ENCODE measurements at regions not wholly inside any gene's neighbourhood (a gene's known extent, or its start where the extent isn't known, plus 50 kb on each side); places are given as distances from the start of the nearest gene placed in this dataset.
A peak's percentile ranks its signal among the peaks of the same experiment; 100 is the strongest.

DNA sequence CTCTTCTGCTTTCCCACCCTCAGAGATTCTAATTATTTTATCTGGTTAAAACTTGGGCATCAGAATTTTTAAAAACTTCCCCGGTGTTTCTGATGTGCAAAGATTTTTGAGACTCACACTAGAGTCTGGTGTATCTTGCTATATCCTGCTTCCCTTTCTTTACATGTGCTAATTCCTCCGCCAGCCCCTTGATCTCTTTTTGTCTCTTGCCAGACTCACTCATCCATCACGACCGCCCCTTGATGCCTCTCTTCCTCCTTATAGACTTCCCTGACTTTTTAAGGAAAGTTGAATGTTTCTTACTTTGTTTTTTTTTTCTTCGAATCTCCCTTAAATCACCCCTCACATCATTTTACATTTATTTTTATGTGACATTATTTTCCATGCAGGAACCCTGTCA, 274.9 kb upstream of the PITX2 start:
- 8% methylated on average over 2 of the region's 5 CpGs for WGBS (ENCODE audit: insufficient coverage)
- DNase-seq (ENCODE audit: low read depth in 4 of 6, low spot score in 6 of 6) = peak in 1 of 6 donors; percentile 27

DNA sequence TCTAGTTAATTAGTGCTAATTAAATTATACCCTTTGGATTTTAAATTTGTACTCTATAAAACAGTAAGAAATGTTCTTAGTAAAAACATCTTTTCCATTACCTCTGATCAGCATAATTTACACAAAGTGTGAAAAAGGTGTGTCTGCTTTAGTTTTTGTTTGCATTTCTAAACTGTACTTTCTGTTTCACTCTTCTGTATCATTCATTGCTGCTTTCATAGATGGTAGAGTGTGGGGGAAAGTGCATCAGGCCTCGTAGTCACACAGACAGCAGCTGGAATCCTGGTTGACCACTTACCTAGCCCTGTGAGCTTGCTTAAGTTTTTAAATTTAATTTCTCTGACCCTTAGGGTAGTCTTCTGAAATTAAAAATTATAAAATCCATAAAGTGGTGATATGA, 275.4 kb upstream of the PITX2 start:
- Histone ChIP-seq H3K9me3 (ENCODE audit: control insufficient read depth, insufficient read depth, low read length) (no peaks in the 10 kb centered on the region), H3K36me3 (ENCODE audit: control insufficient read depth, insufficient read depth, low read length) (no peaks in the 10 kb centered on the region), H3K4me1 (ENCODE audit: control insufficient read depth, insufficient read depth, low read length) (no peaks in the 10 kb centered on the region), H3K27ac (ENCODE audit: low read depth, low read length) (no peak overlapping the region), H3K27me3 (ENCODE audit: control insufficient read depth, insufficient read depth, low read length) (no peaks in the 10 kb centered on the region), H3K4me3 (ENCODE audit: low read depth, low read length) (no peak overlapping the region)
- DNase-seq (ENCODE audit: low read depth in 4 of 6, low spot score in 6 of 6) = no peak
- no CpG with 5 or more reads among the region's 1 CpG for WGBS (ENCODE audit: insufficient coverage)

More for the DNA sequence above, 274.9 kb upstream of the PITX2 start:
- H3K36me3 ChIP-seq (ENCODE audit: control insufficient read depth, insufficient read depth, low read length) = no peaks in the 10 kb centered on the region
- H3K27me3 ChIP-seq (ENCODE audit: control insufficient read depth, insufficient read depth, low read length) = no peaks in the 10 kb centered on the region
- H3K9me3 ChIP-seq (ENCODE audit: control insufficient read depth, insufficient read depth, low read length) = no peaks in the 10 kb centered on the region
- no peak overlapping the region for H3K4me3 ChIP-seq (ENCODE audit: low read depth, low read length)
- no peak overlapping the region for H3K27ac ChIP-seq (ENCODE audit: low read depth, low read length)
- no peaks in the 10 kb centered on the region for H3K4me1 ChIP-seq (ENCODE audit: control insufficient read depth, insufficient read depth, low read length)

DNA sequence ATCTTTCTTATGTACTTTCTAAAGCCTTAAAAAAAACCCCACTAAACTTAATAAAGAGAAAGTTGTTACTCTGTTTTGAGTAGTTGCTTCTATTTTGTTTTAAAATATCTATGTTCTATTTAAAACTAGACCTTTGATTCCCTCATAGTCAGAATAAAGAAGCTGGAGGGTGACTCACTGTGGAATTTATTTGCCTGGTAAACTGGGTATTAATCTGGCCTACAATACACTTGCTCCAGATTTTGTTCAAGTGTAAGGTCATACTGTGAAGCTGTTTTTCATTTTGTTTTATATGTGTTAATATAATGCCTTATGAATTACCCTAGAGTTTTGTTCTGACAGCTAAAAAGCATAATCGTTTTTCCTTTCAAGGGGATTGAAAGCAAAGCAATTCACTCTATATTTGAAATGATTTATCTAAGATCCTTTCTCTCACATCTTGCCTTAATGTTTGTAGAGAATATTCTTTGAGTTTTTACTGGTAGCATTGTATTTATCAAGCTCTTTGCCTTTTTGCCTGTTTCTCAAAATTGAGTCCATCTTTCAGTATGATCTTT, 277.4 kb upstream of the PITX2 start:
- no CpG with 5 or more reads among the region's 1 CpG for WGBS (ENCODE audit: insufficient coverage)
- Histone ChIP-seq H3K27ac (ENCODE audit: low read depth, low read length) (no peak overlapping the region), H3K36me3 (ENCODE audit: control insufficient read depth, insufficient read depth, low read length) (no peaks in the 10 kb centered on the region), H3K4me1 (ENCODE audit: control insufficient read depth, insufficient read depth, low read length) (no peaks in the 10 kb centered on the region), H3K4me3 (ENCODE audit: low read depth, low read length) (no peak overlapping the region), H3K9me3 (ENCODE audit: control insufficient read depth, insufficient read depth, low read length) (no peaks in the 10 kb centered on the region), H3K27me3 (ENCODE audit: control insufficient read depth, insufficient read depth, low read length) (no peaks in the 10 kb centered on the region)
- peak in 1 of 6 donors; percentile 43 for DNase-seq (ENCODE audit: low read depth in 4 of 6, low spot score in 6 of 6)

DNA sequence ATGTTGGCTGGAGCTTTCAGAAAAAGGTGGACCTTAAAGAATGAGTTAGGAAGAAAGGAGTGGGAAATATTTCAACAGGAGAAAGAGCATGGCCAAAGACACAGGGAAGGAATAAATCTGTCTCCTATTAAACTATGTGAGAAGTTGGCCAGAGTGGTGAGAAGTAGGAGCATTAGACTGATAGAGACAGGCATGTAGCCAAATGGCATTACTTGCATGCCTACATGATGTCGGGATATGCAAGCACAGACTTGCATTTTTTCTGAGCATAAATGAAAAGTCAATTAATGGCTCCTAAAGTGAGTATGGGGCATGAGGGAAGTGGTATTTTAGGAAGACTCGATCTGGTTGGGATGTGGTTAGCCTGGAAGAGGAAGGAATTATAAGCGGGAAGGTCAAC, 279.6 kb upstream of the PITX2 start:
- WGBS (ENCODE audit: insufficient coverage) = 79% methylated on average over 3 of the region's 3 CpGs
- Histone ChIP-seq H3K27me3 (ENCODE audit: control insufficient read depth, insufficient read depth, low read length) (no peaks in the 10 kb centered on the region), H3K4me1 (ENCODE audit: control insufficient read depth, insufficient read depth, low read length) (no peaks in the 10 kb centered on the region), H3K27ac (ENCODE audit: low read depth, low read length) (no peak overlapping the region), H3K4me3 (ENCODE audit: low read depth, low read length) (no peak overlapping the region), H3K36me3 (ENCODE audit: control insufficient read depth, insufficient read depth, low read length) (no peaks in the 10 kb centered on the region), H3K9me3 (ENCODE audit: control insufficient read depth, insufficient read depth, low read length) (no peaks in the 10 kb centered on the region)
- DNase-seq (ENCODE audit: low read depth in 4 of 6, low spot score in 6 of 6) = no peak

DNA sequence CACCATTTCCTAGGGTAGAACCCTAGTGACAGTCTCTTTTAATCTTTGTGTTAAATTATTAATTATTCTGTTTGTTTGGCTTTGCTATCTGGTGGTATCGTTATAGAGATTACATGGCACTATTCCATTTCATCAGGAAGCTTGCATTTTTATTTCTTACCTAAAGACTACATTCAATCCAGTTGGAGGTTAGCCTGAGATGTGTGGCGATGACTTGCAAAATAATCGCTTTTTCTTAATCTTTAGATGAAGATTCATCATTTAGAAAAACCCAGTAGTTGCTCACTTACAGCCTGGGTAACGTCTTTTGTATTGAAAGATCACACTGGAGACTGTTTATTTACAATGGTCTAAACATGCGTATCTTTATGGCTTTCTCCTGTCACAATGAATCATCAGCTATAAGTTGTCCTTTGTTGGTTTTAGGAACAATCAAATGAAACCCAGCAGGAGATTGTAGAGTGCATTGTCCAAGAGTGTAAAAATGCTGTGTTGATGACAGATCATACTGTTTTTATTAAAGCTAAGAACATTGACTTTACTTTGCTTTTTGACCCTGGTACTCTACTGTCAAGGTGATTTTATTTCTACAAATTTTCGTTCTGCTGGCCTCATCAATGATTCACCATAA, 281.7 kb upstream of the PITX2 start:
- DNase-seq (ENCODE audit: low read depth in 4 of 6, low spot score in 6 of 6) = peak in 1 of 6 donors; percentile 14
- Histone ChIP-seq H3K27me3 (ENCODE audit: control insufficient read depth, insufficient read depth, low read length) (no peaks in the 10 kb centered on the region), H3K4me1 (ENCODE audit: control insufficient read depth, insufficient read depth, low read length) (no peaks in the 10 kb centered on the region), H3K36me3 (ENCODE audit: control insufficient read depth, insufficient read depth, low read length) (no peaks in the 10 kb centered on the region), H3K27ac (ENCODE audit: low read depth, low read length) (no peak overlapping the region), H3K4me3 (ENCODE audit: low read depth, low read length) (no peak overlapping the region), H3K9me3 (ENCODE audit: control insufficient read depth, insufficient read depth, low read length) (no peaks in the 10 kb centered on the region)
- WGBS (ENCODE audit: insufficient coverage) = 90% methylated on average over 2 of the region's 6 CpGs

DNA sequence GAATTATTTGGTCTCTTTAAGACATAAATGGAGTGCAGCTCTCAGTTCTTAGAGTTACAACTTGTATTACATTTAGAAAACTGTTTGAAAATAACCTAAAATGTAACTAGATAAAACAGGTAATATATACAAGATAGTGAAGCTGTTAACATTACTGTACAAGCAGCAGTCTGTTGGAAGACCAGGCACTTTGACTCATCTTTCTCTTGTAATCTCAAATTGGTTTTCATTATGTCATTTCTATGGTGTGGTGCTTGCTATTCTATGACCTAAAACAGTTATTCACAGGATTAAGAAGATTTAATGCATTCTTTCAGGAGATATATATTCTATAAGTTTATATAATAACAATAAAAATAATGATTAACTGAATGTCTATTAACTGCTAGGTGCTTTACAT, 282.5 kb upstream of the PITX2 start:
- Histone ChIP-seq H3K27ac (ENCODE audit: low read depth, low read length) (no peak overlapping the region), H3K27me3 (ENCODE audit: control insufficient read depth, insufficient read depth, low read length) (no peaks in the 10 kb centered on the region), H3K4me1 (ENCODE audit: control insufficient read depth, insufficient read depth, low read length) (no peaks in the 10 kb centered on the region), H3K9me3 (ENCODE audit: control insufficient read depth, insufficient read depth, low read length) (no peaks in the 10 kb centered on the region), H3K4me3 (ENCODE audit: low read depth, low read length) (no peak overlapping the region), H3K36me3 (ENCODE audit: control insufficient read depth, insufficient read depth, low read length) (no peaks in the 10 kb centered on the region)
- DNase-seq (ENCODE audit: low read depth in 4 of 6, low spot score in 6 of 6) = no peak

DNA sequence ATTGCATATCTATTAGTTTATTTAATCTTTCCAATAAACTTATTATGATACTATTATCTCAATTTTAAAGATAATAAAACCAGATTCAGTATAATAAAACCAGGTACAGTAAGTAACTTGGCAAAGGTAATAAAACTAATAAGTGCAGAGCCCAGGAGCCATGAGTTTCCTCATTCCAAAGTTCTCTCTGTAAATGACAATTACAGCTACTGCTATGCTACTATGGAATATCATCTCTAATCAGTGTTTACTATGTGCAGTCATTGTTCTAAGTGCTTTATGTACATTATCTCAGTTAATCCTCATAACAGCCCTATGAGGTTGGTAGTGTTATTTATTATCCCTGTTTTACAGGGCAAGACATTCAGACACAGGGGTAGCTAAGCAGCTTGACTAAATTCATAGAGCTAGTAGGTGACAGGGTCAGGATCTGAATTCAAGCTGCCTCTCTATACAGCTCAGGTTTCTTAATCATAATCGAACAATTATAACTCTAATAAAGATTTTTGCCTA, 285.0 kb upstream of the PITX2 start:
- Histone ChIP-seq H3K27me3 (ENCODE audit: control insufficient read depth, insufficient read depth, low read length) (no peaks in the 10 kb centered on the region), H3K4me3 (ENCODE audit: low read depth, low read length) (no peak overlapping the region), H3K4me1 (ENCODE audit: control insufficient read depth, insufficient read depth, low read length) (no peaks in the 10 kb centered on the region), H3K36me3 (ENCODE audit: control insufficient read depth, insufficient read depth, low read length) (no peaks in the 10 kb centered on the region), H3K27ac (ENCODE audit: low read depth, low read length) (no peak overlapping the region), H3K9me3 (ENCODE audit: control insufficient read depth, insufficient read depth, low read length) (no peaks in the 10 kb centered on the region)
- no CpG with 5 or more reads among the region's 1 CpG for WGBS (ENCODE audit: insufficient coverage)
- DNase-seq (ENCODE audit: low read depth in 4 of 6, low spot score in 6 of 6) = no peak

DNA sequence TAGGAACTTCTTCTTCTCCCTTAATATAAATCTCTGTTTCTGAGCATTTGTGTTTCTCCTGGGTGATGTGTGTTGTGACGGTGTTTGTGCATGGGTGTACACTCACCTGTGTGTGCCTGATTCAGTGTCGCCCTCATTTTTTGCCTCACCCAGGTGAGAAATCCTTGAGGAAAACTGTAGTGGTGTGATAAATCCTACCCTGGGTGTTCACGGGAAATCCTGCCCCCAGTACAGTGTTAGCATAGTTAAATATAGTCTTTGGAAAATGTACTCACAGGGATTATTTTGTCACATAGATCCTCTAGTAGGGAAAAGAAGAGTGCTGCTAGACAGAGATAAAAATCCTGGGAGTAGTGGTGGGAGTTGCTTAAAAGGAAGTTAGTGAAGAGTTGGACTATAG, 291.9 kb upstream of the PITX2 start:
- Histone ChIP-seq H3K4me1 (ENCODE audit: control insufficient read depth, insufficient read depth, low read length) (no peaks in the 10 kb centered on the region), H3K4me3 (ENCODE audit: low read depth, low read length) (no peak overlapping the region), H3K27ac (ENCODE audit: low read depth, low read length) (no peak overlapping the region), H3K9me3 (ENCODE audit: control insufficient read depth, insufficient read depth, low read length) (no peaks in the 10 kb centered on the region), H3K36me3 (ENCODE audit: control insufficient read depth, insufficient read depth, low read length) (no peaks in the 10 kb centered on the region), H3K27me3 (ENCODE audit: control insufficient read depth, insufficient read depth, low read length) (no peaks in the 10 kb centered on the region)
- 80% methylated on average over 1 of the region's 3 CpGs for WGBS (ENCODE audit: insufficient coverage)
- DNase-seq (ENCODE audit: low read depth in 4 of 6, low spot score in 6 of 6) = no peak

DNA sequence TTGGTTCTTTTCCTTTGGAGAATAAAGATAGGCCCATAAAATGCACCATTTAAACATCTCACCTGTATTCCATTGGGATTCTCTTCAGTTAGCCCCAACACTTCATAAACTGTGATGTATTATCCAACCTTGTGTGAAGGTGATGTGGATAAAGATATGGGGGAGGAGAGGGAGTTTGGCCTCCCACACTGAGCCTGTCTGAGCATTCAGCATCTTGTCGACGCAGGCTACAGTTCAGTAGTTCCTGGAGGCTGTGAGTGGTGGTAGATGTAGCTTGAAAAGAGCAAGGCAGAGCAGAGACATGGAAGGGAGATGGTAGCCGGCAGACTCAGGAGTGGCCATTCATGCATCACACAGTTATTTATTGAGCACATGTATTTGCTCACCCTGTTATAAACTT, 292.4 kb upstream of the PITX2 start:
- Histone ChIP-seq H3K36me3 (ENCODE audit: control insufficient read depth, insufficient read depth, low read length) (no peaks in the 10 kb centered on the region), H3K4me1 (ENCODE audit: control insufficient read depth, insufficient read depth, low read length) (no peaks in the 10 kb centered on the region), H3K27ac (ENCODE audit: low read depth, low read length) (no peak overlapping the region), H3K9me3 (ENCODE audit: control insufficient read depth, insufficient read depth, low read length) (no peaks in the 10 kb centered on the region), H3K27me3 (ENCODE audit: control insufficient read depth, insufficient read depth, low read length) (no peaks in the 10 kb centered on the region), H3K4me3 (ENCODE audit: low read depth, low read length) (no peak overlapping the region)
- no CpG with 5 or more reads among the region's 3 CpGs for WGBS (ENCODE audit: insufficient coverage)
- no peak for DNase-seq (ENCODE audit: low read depth in 4 of 6, low spot score in 6 of 6)

DNA sequence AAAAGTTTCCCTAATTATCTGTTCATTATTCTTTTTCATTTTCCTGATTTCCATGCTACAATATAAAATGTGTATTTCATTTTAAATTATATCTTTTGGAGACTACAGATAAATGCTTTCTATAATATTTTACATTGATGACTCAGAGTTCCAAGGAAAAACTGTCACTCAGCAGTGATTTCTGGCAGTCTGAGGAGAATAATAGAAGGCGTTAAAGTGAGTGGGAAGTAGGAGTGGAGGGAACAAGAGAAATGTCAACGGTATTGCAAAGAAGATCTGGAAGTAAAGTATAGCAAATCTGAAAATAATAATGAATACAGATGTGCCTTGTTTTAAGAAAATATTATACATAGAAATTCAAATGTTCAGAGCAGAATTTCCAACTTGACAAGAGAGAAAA, 293.6 kb upstream of the PITX2 start:
- no peaks in the 10 kb centered on the region for H3K36me3 ChIP-seq (ENCODE audit: control insufficient read depth, insufficient read depth, low read length)
- no peaks in the 10 kb centered on the region for H3K4me1 ChIP-seq (ENCODE audit: control insufficient read depth, insufficient read depth, low read length)
- no peak overlapping the region for H3K27ac ChIP-seq (ENCODE audit: low read depth, low read length)
- DNase-seq (ENCODE audit: low read depth in 4 of 6, low spot score in 6 of 6) = no peak
- H3K9me3 ChIP-seq (ENCODE audit: control insufficient read depth, insufficient read depth, low read length) = no peaks in the 10 kb centered on the region
- 75% methylated on average over 1 of the region's 2 CpGs for WGBS (ENCODE audit: insufficient coverage)
- no peak overlapping the region for H3K4me3 ChIP-seq (ENCODE audit: low read depth, low read length)
- no peaks in the 10 kb centered on the region for H3K27me3 ChIP-seq (ENCODE audit: control insufficient read depth, insufficient read depth, low read length)
